Brain microvascular endothelial cell (primary cell): ENCODE measurements at regions not wholly inside any gene's neighbourhood (a gene's known extent, or its start where the extent isn't known, plus 50 kb on each side); places are given as distances from the start of the nearest gene placed in this dataset.

Source experiments
- DNase-seq: peaks from one replicate; pipeline ENCODE4 v3.0.0-alpha.2; 2020
- H3K27ac ChIP-seq: fragments of 250-450 bp; sonication (Bioruptor Pico); 2 replicates; pipeline ENCODE4 v1.5.1; 2020; ENCODE audit warnings: mild to moderate bottlenecking, moderate library complexity
- H3K27me3 ChIP-seq: fragments of 250-450 bp; sonication (Bioruptor Pico); replicated peaks from 2 replicates; pipeline ENCODE4 v1.5.1; 2020; ENCODE audit warnings: mild to moderate bottlenecking
- H3K36me3 ChIP-seq: fragments of 250-450 bp; sonication (Bioruptor Pico); replicated peaks from 2 replicates; pipeline ENCODE4 v1.5.1; 2020; ENCODE audit warnings: mild to moderate bottlenecking
- H3K4me3 ChIP-seq: 2 replicates; pipeline ENCODE4 v1.5.1; 2011; ENCODE audit warnings: low read depth, mild to moderate bottlenecking, control low read depth, low read length, moderate library complexity
- CTCF ChIP-seq: IDR thresholded peaks from 2 replicates; pipeline ENCODE4 v1.5.1; 2011; ENCODE audit warnings: low read depth, mild to moderate bottlenecking, moderate library complexity, low read length, control low read depth, inconsistent platforms; ENCODE audit errors: missing control alignments
- in situ Hi-C: cut with HindIII; loops from 2 replicates; pipeline ENCODE4 v1.10.0; 2017; ENCODE audit warnings: low sequenced_read_pairs, low pct_ligation_motif_present

DNA sequence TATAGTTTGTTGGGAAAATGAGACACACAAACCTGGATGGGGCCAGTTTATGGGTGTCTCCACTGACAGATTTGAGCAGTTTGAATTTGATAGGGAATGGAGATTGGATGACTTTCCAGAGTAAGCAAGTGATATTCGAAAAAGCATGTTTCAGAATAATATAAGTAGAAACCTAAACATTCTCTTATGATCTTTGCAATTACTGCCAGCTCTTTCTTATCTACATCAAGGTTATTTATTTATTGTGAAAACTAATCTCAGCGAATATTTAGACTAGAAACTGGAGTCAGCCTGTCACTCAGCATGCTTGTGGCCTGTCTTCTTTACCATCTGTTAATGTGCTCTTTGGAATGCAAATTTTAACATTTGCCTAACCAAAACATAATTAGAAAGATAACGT is 57.8 kb upstream of the SPPL2A start:
- no peak for TF ChIP-seq CTCF
- in situ Hi-C loops, result no loop called here
- H3K27me3 ChIP-seq, result no peaks in the 10 kb centered on the region
- no peaks in the 10 kb centered on the region for H3K36me3 ChIP-seq
- no peak for DNase-seq
- H3K4me3 ChIP-seq, result no peak overlapping the region
- H3K27ac ChIP-seq, result no peak overlapping the region

GRCh38 chr15:50821476-50821875 is 56.0 kb upstream of the SPPL2A start:
- in situ Hi-C loops, result no loop called here
- H3K27me3 ChIP-seq, result no peaks in the 10 kb centered on the region
- no peaks in the 10 kb centered on the region for H3K36me3 ChIP-seq
- no peak for DNase-seq
- H3K27ac ChIP-seq, result no peak overlapping the region
- no peak overlapping the region for H3K4me3 ChIP-seq
- no peak for TF ChIP-seq CTCF

- no peak for DNase-seq
- Histone ChIP-seq H3K4me3 (no peak overlapping the region), H3K27me3 (no peaks in the 10 kb centered on the region), H3K36me3 (no peaks in the 10 kb centered on the region), H3K27ac (no peak overlapping the region)
- in situ Hi-C loops, result no loop called here
- no peak for TF ChIP-seq CTCF
Observed at GRCh38 chr15:50820808-50821382, 55.4 kb upstream of the SPPL2A start.

- no peaks in the 10 kb centered on the region for H3K27me3 ChIP-seq
- in situ Hi-C loops, result no loop called here
- H3K4me3 ChIP-seq, result no peak overlapping the region
- no peak for TF ChIP-seq CTCF
- no peak overlapping the region for H3K27ac ChIP-seq
- H3K36me3 ChIP-seq, result no peaks in the 10 kb centered on the region
- no peak for DNase-seq
Observed at GRCh38 chr15:50819344-50819743, 53.8 kb upstream of the SPPL2A start.

DNA sequence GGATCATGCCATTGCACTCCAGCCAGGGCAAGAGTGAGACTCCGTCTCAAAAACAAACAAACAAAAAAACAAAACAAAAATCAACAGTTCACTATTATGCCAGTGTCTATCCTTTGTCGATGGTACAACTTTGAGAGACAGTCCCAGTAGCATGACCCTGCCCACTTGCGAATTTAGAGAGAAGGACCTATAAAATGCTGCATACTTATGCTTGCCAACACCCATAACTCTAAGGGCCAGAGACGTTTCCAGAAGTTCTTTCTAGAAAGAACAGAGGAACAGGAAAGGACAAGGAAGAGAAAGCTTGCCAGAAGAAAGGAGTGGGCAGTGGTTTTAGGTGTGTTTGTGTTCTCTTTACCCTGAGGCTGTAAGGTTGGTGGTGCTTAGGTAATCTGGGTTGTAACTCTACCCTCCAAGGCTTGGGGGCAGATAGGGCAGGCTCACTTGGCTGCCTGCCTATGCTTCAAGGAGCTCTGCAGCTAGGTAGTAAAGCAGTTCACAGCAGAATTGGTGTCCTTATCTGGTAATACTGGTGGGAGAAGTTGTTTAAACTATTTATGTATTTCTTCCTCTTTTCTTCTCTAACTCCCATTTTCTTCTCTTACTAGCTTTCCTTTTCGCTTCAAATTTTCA is 50.6 kb upstream of the SPPL2A start:
- in situ Hi-C loops, result no loop called here
- no peaks in the 10 kb centered on the region for H3K36me3 ChIP-seq
- H3K4me3 ChIP-seq, result no peak overlapping the region
- TF ChIP-seq CTCF, result no peak
- no peaks in the 10 kb centered on the region for H3K27me3 ChIP-seq
- no peak overlapping the region for H3K27ac ChIP-seq
- no peak for DNase-seq
